ENCODE measurements at regions not wholly inside any gene's neighbourhood (a gene's known extent, or its start where the extent isn't known, plus 50 kb on each side); places are given as distances from the start of the nearest gene placed in this dataset.
"Not testable (repeated sequence)": the region's sequence is repeated elsewhere in the genome, so short reads cannot be mapped to it uniquely, and the experiment has no call there.

GRCh38 chr4:3623106-3623505 lies 90.9 kb upstream of the LRPAP1 start:
- DNase-seq (no peak), ATAC-seq (replicated peaks in 1 of 2) (no peak)
- no peaks in the 10 kb centered on the region for H3K36me3 Mint-ChIP-seq (ENCODE audit: insufficient read depth in 2 of 2)
- H3K27ac Mint-ChIP-seq: no peak overlapping the region
- peaks cover 17% of the 10 kb centered on the region for H3K27me3 Mint-ChIP-seq (ENCODE audit: low read depth)
- no peak overlapping the region for H3K4me3 Mint-ChIP-seq
- H3K4me1 Mint-ChIP-seq (ENCODE audit: low read depth): no peaks in the 10 kb centered on the region
- H3K9me3 Mint-ChIP-seq: no peaks in the 10 kb centered on the region

GRCh38 chr4:3620365-3620764 lies 88.1 kb upstream of the LRPAP1 start:
- not testable (repeated sequence) for H3K4me1 Mint-ChIP-seq (ENCODE audit: low read depth); H3K4me3 Mint-ChIP-seq; DNase-seq; H3K27ac Mint-ChIP-seq; H3K36me3 Mint-ChIP-seq (ENCODE audit: insufficient read depth in 2 of 2); H3K9me3 Mint-ChIP-seq; ATAC-seq (replicated peaks in 1 of 2)
- H3K27me3 Mint-ChIP-seq (ENCODE audit: low read depth): peaks cover 19% of the 10 kb centered on the region

- not testable (repeated sequence) for ATAC-seq (replicated peaks in 1 of 2); DNase-seq; H3K36me3 Mint-ChIP-seq (ENCODE audit: insufficient read depth in 2 of 2); H3K27ac Mint-ChIP-seq; H3K9me3 Mint-ChIP-seq; H3K4me1 Mint-ChIP-seq (ENCODE audit: low read depth)
- H3K27me3 Mint-ChIP-seq (ENCODE audit: low read depth): peaks cover 13% of the 10 kb centered on the region
- peak overlapping the region in 1 of 2 donors; percentile 20 for H3K4me3 Mint-ChIP-seq
Measured at GRCh38 chr4:3619698-3620097, 87.5 kb upstream of the LRPAP1 start.

GRCh38 chr4:3618341-3618740 lies 86.1 kb upstream of the LRPAP1 start:
- not testable (repeated sequence) for H3K36me3 Mint-ChIP-seq (ENCODE audit: insufficient read depth in 2 of 2); H3K27ac Mint-ChIP-seq; ATAC-seq (replicated peaks in 1 of 2); DNase-seq; H3K4me3 Mint-ChIP-seq; H3K4me1 Mint-ChIP-seq (ENCODE audit: low read depth); H3K9me3 Mint-ChIP-seq
- H3K27me3 Mint-ChIP-seq (ENCODE audit: low read depth): peaks cover 11% of the 10 kb centered on the region

- ATAC-seq (replicated peaks in 1 of 2): no peak
- H3K4me1 Mint-ChIP-seq (ENCODE audit: low read depth): no peaks in the 10 kb centered on the region
- H3K4me3 Mint-ChIP-seq: no peak overlapping the region
- H3K9me3 Mint-ChIP-seq: peaks cover 7 to 9% of the 10 kb centered on the region in 2 donors
- no peaks in the 10 kb centered on the region for H3K36me3 Mint-ChIP-seq (ENCODE audit: insufficient read depth in 2 of 2)
- H3K27ac Mint-ChIP-seq: no peak overlapping the region
- DNase-seq: no peak
- H3K27me3 Mint-ChIP-seq (ENCODE audit: low read depth): peaks cover 11% of the 10 kb centered on the region
Measured at GRCh38 chr4:3615386-3616286, 83.4 kb upstream of the LRPAP1 start.

GRCh38 chr4:3614731-3614980 lies 82.4 kb upstream of the LRPAP1 start:
- H3K4me3 Mint-ChIP-seq: no peak overlapping the region
- peaks cover 10 to 12% of the 10 kb centered on the region in 2 donors for H3K9me3 Mint-ChIP-seq
- H3K4me1 Mint-ChIP-seq (ENCODE audit: low read depth): no peaks in the 10 kb centered on the region
- no peak for ATAC-seq (replicated peaks in 1 of 2)
- DNase-seq: no peak
- H3K27ac Mint-ChIP-seq: no peak overlapping the region
- H3K27me3 Mint-ChIP-seq (ENCODE audit: low read depth): peaks cover 11% of the 10 kb centered on the region
- H3K36me3 Mint-ChIP-seq (ENCODE audit: insufficient read depth in 2 of 2): no peaks in the 10 kb centered on the region

- no peak overlapping the region for H3K27ac Mint-ChIP-seq
- no peaks in the 10 kb centered on the region for H3K36me3 Mint-ChIP-seq (ENCODE audit: insufficient read depth in 2 of 2)
- DNase-seq (no peak), ATAC-seq (replicated peaks in 1 of 2) (no peak)
- H3K4me3 Mint-ChIP-seq: no peak overlapping the region
- H3K9me3 Mint-ChIP-seq: peaks cover 12% of the 10 kb centered on the region in 2 donors
- H3K4me1 Mint-ChIP-seq (ENCODE audit: low read depth): no peaks in the 10 kb centered on the region
- H3K27me3 Mint-ChIP-seq (ENCODE audit: low read depth): peaks cover 11% of the 10 kb centered on the region
Measured at GRCh38 chr4:3613967-3614730, 81.9 kb upstream of the LRPAP1 start.

GRCh38 chr4:3612934-3613333 lies 80.7 kb upstream of the LRPAP1 start:
- ATAC-seq (replicated peaks in 1 of 2) (no peak), DNase-seq (no peak)
- no peak overlapping the region for H3K4me3 Mint-ChIP-seq
- no peak overlapping the region for H3K27ac Mint-ChIP-seq
- no peaks in the 10 kb centered on the region for H3K4me1 Mint-ChIP-seq (ENCODE audit: low read depth)
- peaks cover 12 to 13% of the 10 kb centered on the region in 2 donors for H3K9me3 Mint-ChIP-seq
- H3K27me3 Mint-ChIP-seq (ENCODE audit: low read depth): peaks cover 4% of the 10 kb centered on the region
- H3K36me3 Mint-ChIP-seq (ENCODE audit: insufficient read depth in 2 of 2): no peaks in the 10 kb centered on the region

GRCh38 chr4:3612281-3612680 lies 80.1 kb upstream of the LRPAP1 start:
- DNase-seq (no peak), ATAC-seq (replicated peaks in 1 of 2) (no peak)
- no peak overlapping the region for H3K27ac Mint-ChIP-seq
- no peak overlapping the region for H3K4me3 Mint-ChIP-seq
- no peaks in the 10 kb centered on the region for H3K4me1 Mint-ChIP-seq (ENCODE audit: low read depth)
- H3K36me3 Mint-ChIP-seq (ENCODE audit: insufficient read depth in 2 of 2): no peaks in the 10 kb centered on the region
- H3K9me3 Mint-ChIP-seq: peaks cover 12 to 13% of the 10 kb centered on the region in 2 donors
- H3K27me3 Mint-ChIP-seq (ENCODE audit: low read depth): no peaks in the 10 kb centered on the region

- no peaks in the 10 kb centered on the region for H3K27me3 Mint-ChIP-seq (ENCODE audit: low read depth)
- H3K27ac Mint-ChIP-seq: no peak overlapping the region
- no peak for DNase-seq
- H3K4me3 Mint-ChIP-seq: no peak overlapping the region
- no peak for ATAC-seq (replicated peaks in 1 of 2)
- no peaks in the 10 kb centered on the region for H3K36me3 Mint-ChIP-seq (ENCODE audit: insufficient read depth in 2 of 2)
- H3K4me1 Mint-ChIP-seq (ENCODE audit: low read depth): no peaks in the 10 kb centered on the region
- peaks cover 12 to 13% of the 10 kb centered on the region in 2 donors for H3K9me3 Mint-ChIP-seq
Measured at GRCh38 chr4:3611778-3612177, 79.6 kb upstream of the LRPAP1 start.

- not testable (repeated sequence) for H3K27ac Mint-ChIP-seq; H3K4me1 Mint-ChIP-seq (ENCODE audit: low read depth); H3K27me3 Mint-ChIP-seq (ENCODE audit: low read depth); H3K36me3 Mint-ChIP-seq (ENCODE audit: insufficient read depth in 2 of 2); DNase-seq; H3K4me3 Mint-ChIP-seq; ATAC-seq (replicated peaks in 1 of 2)
- H3K9me3 Mint-ChIP-seq: peaks cover 12 to 13% of the 10 kb centered on the region in 2 donors
Measured at GRCh38 chr4:3610851-3611250, 78.6 kb upstream of the LRPAP1 start.

- not testable (repeated sequence) for H3K36me3 Mint-ChIP-seq (ENCODE audit: insufficient read depth in 2 of 2); H3K4me3 Mint-ChIP-seq; H3K4me1 Mint-ChIP-seq (ENCODE audit: low read depth); DNase-seq; ATAC-seq (replicated peaks in 1 of 2); H3K27ac Mint-ChIP-seq; H3K27me3 Mint-ChIP-seq (ENCODE audit: low read depth)
- H3K9me3 Mint-ChIP-seq: peaks cover 12 to 13% of the 10 kb centered on the region in 2 donors
Measured at GRCh38 chr4:3609905-3610304, 77.7 kb upstream of the LRPAP1 start.

GRCh38 chr4:3607690-3608552 lies 75.7 kb upstream of the LRPAP1 start:
- Mint-ChIP-seq H3K27ac (no peak overlapping the region), H3K4me1 (ENCODE audit: low read depth) (no peaks in the 10 kb centered on the region), H3K4me3 (no peak overlapping the region), H3K36me3 (ENCODE audit: insufficient read depth in 2 of 2) (no peaks in the 10 kb centered on the region), H3K9me3 (peaks cover 10 to 11% of the 10 kb centered on the region in 2 donors), H3K27me3 (ENCODE audit: low read depth) (no peaks in the 10 kb centered on the region)
- DNase-seq: no peak
- ATAC-seq (replicated peaks in 1 of 2): no peak

Data from activated T-cell treated with anti-CD3 and anti-CD28 coated beads, Interleukin-2, amount 50 U/mL, for 72 hours (primary cell).